PFSK-1 (cell line): ENCODE measurements at regions not wholly inside any gene's neighbourhood (a gene's known extent, or its start where the extent isn't known, plus 50 kb on each side); places are given as distances from the start of the nearest gene placed in this dataset.

Experiments
- POLR2AphosphoS5 ChIP-seq: IDR thresholded peaks from 2 replicates; pipeline ENCODE4 v1.6.1; 2012; ENCODE audit warnings: low read depth, mild to moderate bottlenecking, control low read depth, low read length, moderate library complexity
- SIN3A ChIP-seq: IDR thresholded peaks from 2 replicates; pipeline ENCODE4 v1.6.1; 2012; ENCODE audit warnings: mild to moderate bottlenecking, low read length, moderate library complexity, borderline replicate concordance; ENCODE audit not compliant: insufficient read depth
- TAF1 ChIP-seq: IDR thresholded peaks from 2 replicates; pipeline ENCODE4 v1.6.1; 2012; ENCODE audit warnings: low read length, control low read depth, borderline replicate concordance; ENCODE audit not compliant: insufficient read depth

GRCh38 chr2:66084948-66085590 lies 349.9 kb upstream of the MEIS1 start:
- TF ChIP-seq POLR2AphosphoS5 (no peak), SIN3A (no peak), TAF1 (no peak)
